MV-4-11 (cell line): ENCODE measurements at regions not wholly inside any gene's neighbourhood (a gene's known extent, or its start where the extent isn't known, plus 50 kb on each side); places are given as distances from the start of the nearest gene placed in this dataset.

Experiments used
- DNase-seq: peaks from one replicate; lab custom pipeline; 2025; lab: John Stamatoyannopoulos, UW

GRCh38 chr18:25810736-25811135 lies 279.7 kb downstream of the SS18 start:
- DNase-seq: no peak

GRCh38 chr18:25805939-25806338 lies 284.5 kb downstream of the SS18 start:
- no peak for DNase-seq

- DNase-seq: no peak
Measured at GRCh38 chr18:25805323-25805722, 285.1 kb downstream of the SS18 start.

GRCh38 chr18:25799231-25799630 lies 291.2 kb downstream of the SS18 start:
- DNase-seq: no peak

GRCh38 chr18:25798046-25798445 lies 292.4 kb downstream of the SS18 start:
- no peak for DNase-seq

- DNase-seq: no peak
Measured at GRCh38 chr18:25795213-25795612, 295.2 kb downstream of the SS18 start.

GRCh38 chr18:25787276-25787675 lies 303.1 kb downstream of the SS18 start:
- DNase-seq: no peak

- DNase-seq: no peak
Measured at GRCh38 chr18:25786758-25787157, 303.7 kb downstream of the SS18 start.

- DNase-seq: no peak
Measured at GRCh38 chr18:25780105-25780504, 310.3 kb downstream of the SS18 start.

- DNase-seq: no peak
Measured at GRCh38 chr18:25771796-25772195, 318.6 kb downstream of the SS18 start.

- DNase-seq: no peak
Measured at GRCh38 chr18:25764777-25765176, 325.6 kb downstream of the SS18 start.

GRCh38 chr18:25759111-25759510 lies 331.3 kb downstream of the SS18 start:
- DNase-seq: no peak

GRCh38 chr18:25743646-25744151 lies 346.7 kb downstream of the SS18 start:
- DNase-seq: no peak

GRCh38 chr18:25739376-25739775 lies 351.0 kb downstream of the SS18 start:
- DNase-seq: no peak

GRCh38 chr18:25737710-25738311 lies 352.6 kb downstream of the SS18 start:
- no peak for DNase-seq

GRCh38 chr18:25736516-25736915 lies 353.9 kb downstream of the SS18 start:
- no peak for DNase-seq

GRCh38 chr18:25735459-25735858 lies 355.0 kb downstream of the SS18 start:
- DNase-seq: no peak

GRCh38 chr18:25734336-25734735 lies 356.1 kb downstream of the SS18 start:
- no peak for DNase-seq

- DNase-seq: no peak
Measured at GRCh38 chr18:25732862-25733261, 357.6 kb downstream of the SS18 start.

- no peak for DNase-seq
Measured at GRCh38 chr18:25729072-25729471, 361.3 kb downstream of the SS18 start.

GRCh38 chr18:25727281-25727985 lies 363.0 kb downstream of the SS18 start:
- DNase-seq: no peak

- DNase-seq: no peak
Measured at GRCh38 chr18:25726298-25726697, 364.1 kb downstream of the SS18 start.

- DNase-seq: no peak
Measured at GRCh38 chr18:25725501-25725900, 364.9 kb downstream of the SS18 start.

GRCh38 chr18:25724997-25725396 lies 365.4 kb downstream of the SS18 start:
- DNase-seq: no peak
